ENCODE measurements at regions not wholly inside any gene's neighbourhood (a gene's known extent, or its start where the extent isn't known, plus 50 kb on each side); places are given as distances from the start of the nearest gene placed in this dataset.

DNA sequence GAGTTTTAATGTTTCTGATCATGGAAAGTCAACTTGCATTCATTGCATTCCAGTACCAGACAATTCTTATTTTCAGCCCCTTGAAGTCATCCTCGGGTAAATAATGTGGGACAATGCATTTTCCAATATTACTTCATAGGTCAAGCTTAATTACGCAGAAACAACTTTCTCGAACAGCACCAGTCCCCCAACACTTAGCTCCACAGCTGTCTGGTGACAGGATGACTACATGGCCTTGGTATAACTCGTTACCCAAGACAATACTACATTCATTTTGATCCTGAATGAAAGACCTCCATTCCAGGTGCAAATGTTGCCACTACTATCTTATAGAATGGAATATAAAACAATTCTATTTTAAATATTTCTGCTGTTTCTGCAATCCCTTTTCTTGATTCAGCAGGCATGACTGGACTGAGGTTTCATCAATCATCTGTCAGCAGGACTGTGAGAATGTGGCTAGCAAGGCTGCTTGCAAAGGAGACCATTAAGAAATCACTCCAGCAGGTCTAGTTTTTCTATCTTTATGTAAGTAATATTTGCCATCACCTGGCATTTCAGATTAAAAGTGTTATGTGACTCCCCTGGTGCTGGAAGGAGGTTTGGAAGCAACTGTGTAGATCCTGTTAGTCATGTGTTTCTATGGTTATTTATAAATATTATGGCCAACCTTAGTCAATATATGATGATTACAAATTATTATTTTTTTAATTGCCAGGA lies 147.9 kb downstream of the HAO1 start:
- TF ChIP-seq POLR2AphosphoS5 (IDR thresholded peaks at IDR 0.05; ENCODE audit: low read depth, low read length) (no peak), POLR2A (IDR thresholded peaks at IDR 0.05; ENCODE audit: low read depth, low read length) (no peak), TAF1 (IDR thresholded peaks at IDR 0.05; ENCODE audit: low read depth, low read length) (no peak), PAX5 (IDR thresholded peaks at IDR 0.05; ENCODE audit: insufficient read depth, low read length, severe bottlenecking) (no peak)

All from GM12891 (cell line).